ENCODE measurements at regions not wholly inside any gene's neighbourhood (a gene's known extent, or its start where the extent isn't known, plus 50 kb on each side); places are given as distances from the start of the nearest gene placed in this dataset.

DNA sequence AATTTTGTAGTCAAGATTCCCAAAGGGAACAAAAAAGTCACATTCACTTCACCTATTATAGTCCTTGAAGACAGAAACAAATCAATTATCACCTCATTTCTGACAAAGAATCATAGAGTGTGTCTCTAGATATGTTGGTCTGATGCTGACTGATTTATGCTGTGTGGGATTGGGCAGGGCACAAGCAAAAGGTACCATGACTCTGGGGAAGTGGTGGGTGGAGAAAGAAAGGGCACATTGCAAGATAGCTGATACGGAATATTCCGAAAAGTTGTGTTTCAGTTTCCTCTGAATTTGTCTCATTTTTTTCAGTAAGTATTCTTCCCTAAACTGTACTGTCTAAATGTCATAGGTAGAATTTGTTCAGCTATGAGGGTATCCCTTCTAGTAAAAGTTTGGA, 268.0 kb downstream of the MREG start:
- Histone ChIP-seq H3K9me3 (no peaks in the 10 kb centered on the region), H3K4me1 (peaks cover 0 to 20% (median 17%) of the 10 kb centered on the region in 3 donors), H3K27ac (no peak overlapping the region), H3K27me3 (no peaks in the 10 kb centered on the region), H3K36me3 (no peaks in the 10 kb centered on the region), H3K4me3 (no peak overlapping the region)
- WGBS, 2 donors = 85 to 90% methylated on average over 2 of the region's 2 CpGs
- no peak for DNase-seq
- intact Hi-C loops (cut with DNase I) = no loop called here
- TF ChIP-seq CTCF (IDR thresholded peaks at IDR 0.05) (no peak), POLR2A (IDR thresholded peaks at IDR 0.05) (no peak)

DNA sequence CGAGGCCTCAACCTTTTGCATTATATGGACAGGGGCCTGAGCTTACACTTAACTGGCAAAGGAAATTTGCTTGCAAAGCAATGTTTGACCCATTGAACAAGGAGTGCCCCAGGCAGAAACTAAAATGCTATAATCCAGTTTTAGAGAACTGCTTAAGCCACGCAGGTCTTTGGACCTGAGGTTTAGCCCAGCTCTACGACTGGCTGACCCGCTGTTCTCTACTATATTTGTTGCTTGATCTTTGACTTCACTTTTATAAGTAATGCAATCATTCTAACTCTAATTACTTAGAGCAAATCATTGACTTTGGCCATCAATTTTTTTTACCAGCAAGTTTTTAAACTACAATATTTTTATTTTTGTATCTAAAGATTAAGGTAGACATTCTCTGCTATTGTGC, 268.8 kb downstream of the MREG start:
- WGBS, 2 donors = 80 to 91% methylated on average over 4 of the region's 4 CpGs
- no peaks in the 10 kb centered on the region for H3K9me3 ChIP-seq
- H3K36me3 ChIP-seq = no peaks in the 10 kb centered on the region
- no peak for DNase-seq
- no peak for TF ChIP-seq CTCF (IDR thresholded peaks at IDR 0.05)
- TF ChIP-seq POLR2A (IDR thresholded peaks at IDR 0.05) = no peak
- H3K27me3 ChIP-seq = no peaks in the 10 kb centered on the region
- H3K4me1 ChIP-seq = peaks cover 0 to 13% (median 11%) of the 10 kb centered on the region in 3 donors
- intact Hi-C loops (cut with DNase I) = no loop called here
- no peak overlapping the region for H3K27ac ChIP-seq
- H3K4me3 ChIP-seq = no peak overlapping the region

GRCh38 chr2:215743066-215743465, 270.3 kb downstream of the MREG start:
- Histone ChIP-seq H3K36me3 (no peaks in the 10 kb centered on the region), H3K9me3 (no peaks in the 10 kb centered on the region), H3K27me3 (no peaks in the 10 kb centered on the region), H3K4me3 (no peak overlapping the region), H3K4me1 (peaks cover 0 to 2% (median 0%) of the 10 kb centered on the region in 3 donors), H3K27ac (no peak overlapping the region)
- no peak for TF ChIP-seq POLR2A (IDR thresholded peaks at IDR 0.05)
- TF ChIP-seq CTCF (IDR thresholded peaks at IDR 0.05) = no peak
- no peak for DNase-seq
- intact Hi-C loops (cut with DNase I) = no loop called here

DNA sequence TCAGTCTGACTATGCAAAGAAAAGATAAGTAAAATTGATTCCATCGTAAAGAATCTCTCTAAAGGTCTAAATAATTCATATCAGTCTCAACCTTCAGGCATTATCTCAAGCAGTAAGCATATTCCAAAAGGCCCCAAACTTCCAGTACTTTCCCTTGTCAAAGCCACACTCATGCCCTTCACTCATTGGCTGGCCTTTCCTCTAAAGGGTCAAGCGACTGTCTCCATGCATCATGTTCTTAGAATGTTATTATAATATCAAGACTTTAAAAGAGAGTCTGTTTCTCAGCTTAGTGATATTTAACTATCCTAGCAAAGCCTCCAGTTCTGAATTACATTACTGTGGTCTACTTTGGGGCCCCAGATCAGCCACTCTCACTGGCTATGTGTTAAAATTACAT, 271.3 kb downstream of the MREG start:
- no peaks in the 10 kb centered on the region for H3K4me1 ChIP-seq
- no peaks in the 10 kb centered on the region for H3K9me3 ChIP-seq
- H3K4me3 ChIP-seq = no peak overlapping the region
- no peaks in the 10 kb centered on the region for H3K36me3 ChIP-seq
- no peak for TF ChIP-seq POLR2A (IDR thresholded peaks at IDR 0.05)
- TF ChIP-seq CTCF (IDR thresholded peaks at IDR 0.05) = no peak
- no peak for DNase-seq
- H3K27me3 ChIP-seq = no peaks in the 10 kb centered on the region
- intact Hi-C loops (cut with DNase I) = no loop called here
- H3K27ac ChIP-seq = no peak overlapping the region
- 76 to 88% methylated on average over 2 of the region's 2 CpGs for WGBS, 2 donors

GRCh38 chr2:215740071-215740470, 273.3 kb downstream of the MREG start:
- DNase-seq = no peak
- Histone ChIP-seq H3K4me3 (no peak overlapping the region), H3K9me3 (no peaks in the 10 kb centered on the region), H3K27me3 (no peaks in the 10 kb centered on the region), H3K36me3 (no peaks in the 10 kb centered on the region), H3K27ac (no peak overlapping the region), H3K4me1 (no peaks in the 10 kb centered on the region)
- 66 to 68% methylated on average over 6 of the region's 6 CpGs for WGBS, 2 donors
- no peak for TF ChIP-seq POLR2A (IDR thresholded peaks at IDR 0.05)
- TF ChIP-seq CTCF (IDR thresholded peaks at IDR 0.05) = no peak
- intact Hi-C loops (cut with DNase I) = no loop called here
